SK-N-SH (cell line): ENCODE measurements at regions not wholly inside any gene's neighbourhood (a gene's known extent, or its start where the extent isn't known, plus 50 kb on each side); places are given as distances from the start of the nearest gene placed in this dataset.
"Not testable (repeated sequence)": the region's sequence is repeated elsewhere in the genome, so short reads cannot be mapped to it uniquely, and the experiment has no call there.

Experiments
- CTCF ChIA-PET: fragments of 300-600, 350-600 bp; formaldehyde crosslinking; extraction: SDS; loops from one replicate; lab custom pipeline; 2021; lab: Yijun Ruan, JAX
- POLR2A ChIA-PET: fragments of 350-600 bp; sonication (Branson Sonifier 250); formaldehyde crosslinking; extraction: SDS; loops from one replicate; lab custom pipeline; 2020; ENCODE audit warnings: antibody characterized with exemption, inconsistent platforms; lab: Yijun Ruan, JAX
- DNase-seq: peaks from one replicate; pipeline ENCODE4 v3.0.0; 2012
- H2AFZ ChIP-seq: fragments of 200-600 bp; sonication (generic); 2 replicates; pipeline ENCODE4 v1.8.1; 2016; ENCODE audit warnings: antibody characterized with exemption, mild to moderate bottlenecking, low read depth
- H3F3A ChIP-seq: fragments of 200-600 bp; sonication (generic); replicated peaks from 2 replicates; pipeline ENCODE3; 2016; ENCODE audit warnings: antibody characterized with exemption, mild to moderate bottlenecking; ENCODE audit not compliant: insufficient read depth
- H3K27ac ChIP-seq, 2 experiments: fragments of 200-500 bp in 1 of 2; fragments of 200-600 bp in 1 of 2; sonication (Bioruptor generic) in 1 of 2; sonication (generic), shearing (Covaris generic) in 1 of 2; 2 replicates each; pipeline versions ENCODE4 v1.5.1 to v1.6.1; 2014 to 2016; ENCODE audit warnings: low read depth in 2 of 2, inconsistent platforms in 1 of 2, low read length in 1 of 2, mild to moderate bottlenecking in 1 of 2, mixed read lengths in 1 of 2
- H3K27me3 ChIP-seq: fragments of 200-600 bp; sonication (generic), shearing (Covaris generic); 2 replicates; pipeline ENCODE4 v1.6.1; 2016; ENCODE audit warnings: mixed run types; ENCODE audit not compliant: insufficient read depth
- H3K36me3 ChIP-seq, 2 experiments: fragments of 200-500 bp in 1 of 2; fragments of 200-600 bp in 1 of 2; sonication (Bioruptor generic) in 1 of 2; sonication (generic) in 1 of 2; replicated peaks in 1 of 2; 2 replicates each; pipeline versions ENCODE3 to v1.5.1; 2014 to 2016; ENCODE audit warnings: low read length in 1 of 2, mild to moderate bottlenecking in 1 of 2; ENCODE audit not compliant: insufficient read depth in 2 of 2, control insufficient read depth in 1 of 2
- H3K4me1 ChIP-seq, 2 experiments: fragments of 200-500 bp in 1 of 2; fragments of 200-600 bp in 1 of 2; sonication (Bioruptor generic) in 1 of 2; sonication (generic), shearing (Covaris generic) in 1 of 2; 2 replicates each; pipeline versions ENCODE4 v1.5.1 to v1.6.1; 2014 to 2016; ENCODE audit warnings: low read depth in 1 of 2, low read length in 1 of 2, mixed run types in 1 of 2; ENCODE audit not compliant: insufficient read depth in 2 of 2, control insufficient read depth in 1 of 2
- H3K4me2 ChIP-seq: fragments of 200-600 bp; sonication (generic), shearing (Covaris generic); 2 replicates; pipeline ENCODE4 v1.6.1; 2017; ENCODE audit warnings: mixed run types
- H3K4me3 ChIP-seq, 2 experiments: fragments of 200-500 bp in 1 of 2; fragments of 200-600 bp in 1 of 2; sonication (Bioruptor generic) in 1 of 2; sonication (generic), shearing (Covaris generic) in 1 of 2; 2 replicates each; pipeline versions ENCODE4 v1.5.1 to v1.8.1; 2014 to 2016; ENCODE audit warnings: low read depth in 2 of 2, inconsistent platforms in 1 of 2, low read length in 1 of 2, mild to moderate bottlenecking in 1 of 2, mixed read lengths in 1 of 2, moderate library complexity in 1 of 2
- H3K79me2 ChIP-seq: fragments of 200-600 bp; sonication (generic); 2 replicates; pipeline ENCODE4 v1.8.1; 2017; ENCODE audit warnings: mild to moderate bottlenecking; ENCODE audit not compliant: insufficient read depth
- H3K9ac ChIP-seq: fragments of 200-600 bp; sonication (generic); 2 replicates; pipeline ENCODE4 v1.6.1; 2017; ENCODE audit warnings: mixed run types
- H3K9me2 ChIP-seq: fragments of 200-600 bp; sonication (generic); 2 replicates; pipeline ENCODE4 v1.6.1; 2017; ENCODE audit warnings: mixed run types
- H3K9me3 ChIP-seq: fragments of 200-600 bp; sonication (generic); 2 replicates; pipeline ENCODE4 v1.6.1; 2017; ENCODE audit warnings: mixed run types, mild to moderate bottlenecking, moderate library complexity
- H4K20me1 ChIP-seq: fragments of 200-600 bp; sonication (generic); 2 replicates; pipeline ENCODE4 v1.6.1; 2017; ENCODE audit warnings: mild to moderate bottlenecking, mixed run types; ENCODE audit not compliant: insufficient read depth
- CHD2 ChIP-seq: fragments of 150-350 bp; IDR thresholded peaks from 2 replicates; pipeline ENCODE4 v1.6.1; 2018; ENCODE audit warnings: low read length; ENCODE audit not compliant: partially characterized antibody
- ELF1 ChIP-seq: IDR thresholded peaks from 2 replicates; pipeline ENCODE4 v1.4.0; 2012
- GABPA ChIP-seq: IDR thresholded peaks from 2 replicates; pipeline ENCODE4 v1.4.0; 2012; ENCODE audit warnings: low read depth, mild to moderate bottlenecking
- MAX ChIP-seq: IDR thresholded peaks from 2 replicates; pipeline ENCODE4 v1.4.0; 2012; ENCODE audit warnings: low read depth
- MEF2A ChIP-seq: IDR thresholded peaks from 2 replicates; pipeline ENCODE4 v1.4.0; 2012; ENCODE audit warnings: low read depth, borderline replicate concordance
- NRF1 ChIP-seq: IDR thresholded peaks from 2 replicates; pipeline ENCODE4 v1.6.1; 2012; ENCODE audit warnings: low read depth, mild to moderate bottlenecking, low read length
- RAD21 ChIP-seq: IDR thresholded peaks from 2 replicates; pipeline ENCODE4 v1.6.1; 2012; ENCODE audit warnings: mild to moderate bottlenecking, low read length
- RFX5 ChIP-seq: IDR thresholded peaks from 2 replicates; pipeline ENCODE4 v1.6.1; 2012; ENCODE audit warnings: mild to moderate bottlenecking, improper control_type of control experiment, low read length
- SIN3A ChIP-seq: IDR thresholded peaks from 2 replicates; pipeline ENCODE4 v1.6.1; 2012; ENCODE audit warnings: low read depth, mild to moderate bottlenecking, low read length, moderate library complexity, borderline replicate concordance
- YY1 ChIP-seq: IDR thresholded peaks from 2 replicates; pipeline ENCODE4 v1.4.0; 2012; ENCODE audit warnings: low read depth, mild to moderate bottlenecking
- WGBS: methylation state at CpG from one replicate; pipeline ENCODE4 v1.1.6; 2017; ENCODE audit warnings: low lambda C conversion rate; 5-methylcytosine and 5-hydroxymethylcytosine counted together
- TF ChIP-seq, protein P1 (sequence below): IDR thresholded peaks from 2 replicates; pipeline ENCODE4 v1.6.1; 2012; ENCODE audit warnings: mild to moderate bottlenecking, low read depth, low read length, moderate library complexity
- TF ChIP-seq, protein P2 (sequence below): IDR thresholded peaks from 2 replicates; pipeline ENCODE4; 2012

DNA sequence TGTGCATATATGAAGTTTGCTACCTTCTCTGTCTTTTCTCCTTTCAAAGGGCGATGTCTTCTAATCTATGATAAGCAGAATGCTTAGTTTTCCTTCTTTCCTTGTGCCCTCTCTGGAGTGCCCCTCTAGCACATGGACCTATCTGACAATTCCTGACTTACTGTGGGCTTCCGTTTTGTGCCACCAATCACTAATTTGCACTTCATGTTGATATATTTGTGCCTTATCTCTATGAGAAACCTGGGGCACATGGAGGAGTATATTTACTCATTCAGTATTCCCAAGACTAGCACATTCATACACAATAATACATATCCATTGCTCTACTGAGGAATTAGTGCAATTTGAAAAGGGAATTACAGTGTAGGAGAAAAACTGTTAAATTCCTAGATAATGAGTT lies 197.7 kb downstream of the CTH start:
- no peak overlapping the region for H3K4me3 ChIP-seq
- H3K27me3 ChIP-seq = no peaks in the 10 kb centered on the region
- no peak for DNase-seq
- no peak for TF ChIP-seq YY1
- TF ChIP-seq CHD2 = no peak
- no peak for TF ChIP-seq RAD21
- no peak for TF ChIP-seq RFX5
- no peak for TF ChIP-seq ELF1
- TF ChIP-seq MEF2A = no peak
- TF ChIP-seq SIN3A = no peak
- no peak for TF ChIP-seq NRF1
- TF ChIP-seq, protein P1, sequence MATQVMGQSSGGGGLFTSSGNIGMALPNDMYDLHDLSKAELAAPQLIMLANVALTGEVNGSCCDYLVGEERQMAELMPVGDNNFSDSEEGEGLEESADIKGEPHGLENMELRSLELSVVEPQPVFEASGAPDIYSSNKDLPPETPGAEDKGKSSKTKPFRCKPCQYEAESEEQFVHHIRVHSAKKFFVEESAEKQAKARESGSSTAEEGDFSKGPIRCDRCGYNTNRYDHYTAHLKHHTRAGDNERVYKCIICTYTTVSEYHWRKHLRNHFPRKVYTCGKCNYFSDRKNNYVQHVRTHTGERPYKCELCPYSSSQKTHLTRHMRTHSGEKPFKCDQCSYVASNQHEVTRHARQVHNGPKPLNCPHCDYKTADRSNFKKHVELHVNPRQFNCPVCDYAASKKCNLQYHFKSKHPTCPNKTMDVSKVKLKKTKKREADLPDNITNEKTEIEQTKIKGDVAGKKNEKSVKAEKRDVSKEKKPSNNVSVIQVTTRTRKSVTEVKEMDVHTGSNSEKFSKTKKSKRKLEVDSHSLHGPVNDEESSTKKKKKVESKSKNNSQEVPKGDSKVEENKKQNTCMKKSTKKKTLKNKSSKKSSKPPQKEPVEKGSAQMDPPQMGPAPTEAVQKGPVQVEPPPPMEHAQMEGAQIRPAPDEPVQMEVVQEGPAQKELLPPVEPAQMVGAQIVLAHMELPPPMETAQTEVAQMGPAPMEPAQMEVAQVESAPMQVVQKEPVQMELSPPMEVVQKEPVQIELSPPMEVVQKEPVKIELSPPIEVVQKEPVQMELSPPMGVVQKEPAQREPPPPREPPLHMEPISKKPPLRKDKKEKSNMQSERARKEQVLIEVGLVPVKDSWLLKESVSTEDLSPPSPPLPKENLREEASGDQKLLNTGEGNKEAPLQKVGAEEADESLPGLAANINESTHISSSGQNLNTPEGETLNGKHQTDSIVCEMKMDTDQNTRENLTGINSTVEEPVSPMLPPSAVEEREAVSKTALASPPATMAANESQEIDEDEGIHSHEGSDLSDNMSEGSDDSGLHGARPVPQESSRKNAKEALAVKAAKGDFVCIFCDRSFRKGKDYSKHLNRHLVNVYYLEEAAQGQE = no peak
- TF ChIP-seq, protein P2, sequence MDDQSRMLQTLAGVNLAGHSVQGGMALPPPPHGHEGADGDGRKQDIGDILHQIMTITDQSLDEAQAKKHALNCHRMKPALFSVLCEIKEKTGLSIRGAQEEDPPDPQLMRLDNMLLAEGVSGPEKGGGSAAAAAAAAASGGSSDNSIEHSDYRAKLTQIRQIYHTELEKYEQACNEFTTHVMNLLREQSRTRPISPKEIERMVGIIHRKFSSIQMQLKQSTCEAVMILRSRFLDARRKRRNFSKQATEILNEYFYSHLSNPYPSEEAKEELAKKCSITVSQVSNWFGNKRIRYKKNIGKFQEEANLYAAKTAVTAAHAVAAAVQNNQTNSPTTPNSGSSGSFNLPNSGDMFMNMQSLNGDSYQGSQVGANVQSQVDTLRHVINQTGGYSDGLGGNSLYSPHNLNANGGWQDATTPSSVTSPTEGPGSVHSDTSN = no peak
- no peak for TF ChIP-seq GABPA
- TF ChIP-seq MAX = no peak
- CTCF ChIA-PET = no interaction called here
- H3K9me3 ChIP-seq = no peaks in the 10 kb centered on the region
- no peak overlapping the region for H3K9ac ChIP-seq
- H3F3A ChIP-seq = no peaks in the 10 kb centered on the region
- WGBS = 50% methylated on average over 2 of the region's 2 CpGs
- H3K27ac ChIP-seq = no peak overlapping the region
- no peaks in the 10 kb centered on the region for H3K9me2 ChIP-seq
- POLR2A ChIA-PET = no interaction called here
- H3K4me1 ChIP-seq = no peaks in the 10 kb centered on the region
- no peaks in the 10 kb centered on the region for H4K20me1 ChIP-seq
- no peak overlapping the region for H2AFZ ChIP-seq
- no peaks in the 10 kb centered on the region for H3K79me2 ChIP-seq
- H3K36me3 ChIP-seq = no peaks in the 10 kb centered on the region
- no peak overlapping the region for H3K4me2 ChIP-seq

GRCh38 chr1:70610164-70610563 lies 199.1 kb downstream of the CTH start:
- H3K4me1 ChIP-seq, H3F3A ChIP-seq, H3K36me3 ChIP-seq, H3K4me2 ChIP-seq, H3K79me2 ChIP-seq, POLR2A ChIA-PET, H4K20me1 ChIP-seq, H3K9ac ChIP-seq, H3K4me3 ChIP-seq, CTCF ChIA-PET, H3K27ac ChIP-seq, DNase-seq, H3K9me2 ChIP-seq, H3K9me3 ChIP-seq, H3K27me3 ChIP-seq, H2AFZ ChIP-seq: not testable (repeated sequence)
- 66% methylated on average over 3 of the region's 3 CpGs for WGBS
